T47D (cell line): ENCODE measurements at regions not wholly inside any gene's neighbourhood (a gene's known extent, or its start where the extent isn't known, plus 50 kb on each side); places are given as distances from the start of the nearest gene placed in this dataset.
"Not testable (repeated sequence)": the region's sequence is repeated elsewhere in the genome, so short reads cannot be mapped to it uniquely, and the experiment has no call there.

Experiments used
- DNase-seq, 2 experiments: peaks; one replicate each; pipeline versions ENCODE4 v3.0.0 to v3.0.0-alpha.2; 2011 to 2012; ENCODE audit warnings: low read depth in 1 of 2, low spot score in 1 of 2
- JUND ChIP-seq: IDR thresholded peaks from 2 replicates; pipeline ENCODE4 v1.6.1; 2012; ENCODE audit warnings: low read depth
- in situ Hi-C: cut with HindIII; loops from 2 replicates; pipeline ENCODE4 v1.10.0; 2016; ENCODE audit warnings: low sequenced_read_pairs, low pct_unique_long_range_greater_than_20kb

- in situ Hi-C loops: no loop called here
- TF ChIP-seq JUND: no peak
- no peak for DNase-seq
These were observed 362.3 kb downstream of the NAF1 start for GRCh38 chr4:162804351-162804924.

GRCh38 chr4:162803378-162803777, 363.3 kb downstream of the NAF1 start:
- no peak for DNase-seq

GRCh38 chr4:162797108-162797507, 369.6 kb downstream of the NAF1 start:
- in situ Hi-C loops: no loop called here
- no peak for DNase-seq
- no peak for TF ChIP-seq JUND

More at GRCh38 chr4:162803378-162803777, 363.3 kb downstream of the NAF1 start:
- in situ Hi-C loops: no loop called here
- no peak for TF ChIP-seq JUND

- in situ Hi-C loops: no loop called here
- DNase-seq: no peak
- no peak for TF ChIP-seq JUND
These were observed 373.1 kb downstream of the NAF1 start for GRCh38 chr4:162793571-162793970.

GRCh38 chr4:162793004-162793403, 373.7 kb downstream of the NAF1 start:
- DNase-seq: no peak
- in situ Hi-C loops: no loop called here
- no peak for TF ChIP-seq JUND

- no peak for TF ChIP-seq JUND
- DNase-seq: no peak
- in situ Hi-C loops: no loop called here
These were observed 375.5 kb downstream of the NAF1 start for GRCh38 chr4:162791226-162791625.

GRCh38 chr4:162787120-162787519, 379.6 kb downstream of the NAF1 start:
- no peak for DNase-seq
- in situ Hi-C loops: no loop called here
- no peak for TF ChIP-seq JUND

- no peak for TF ChIP-seq JUND
- no peak for DNase-seq
- in situ Hi-C loops: no loop called here
These were observed 383.7 kb downstream of the NAF1 start for GRCh38 chr4:162782778-162783525.

GRCh38 chr4:162782096-162782777, 384.5 kb downstream of the NAF1 start:
- TF ChIP-seq JUND: no peak
- in situ Hi-C loops: no loop called here
- no peak for DNase-seq

- in situ Hi-C loops: no loop called here
- DNase-seq: no peak
These were observed 395.8 kb downstream of the NAF1 start for GRCh38 chr4:162770761-162771490.

GRCh38 chr4:162767083-162767482, 399.6 kb downstream of the NAF1 start:
- in situ Hi-C loops: no loop called here
- no peak for TF ChIP-seq JUND
- DNase-seq: no peak

More at GRCh38 chr4:162770761-162771490, 395.8 kb downstream of the NAF1 start:
- TF ChIP-seq JUND: no peak

GRCh38 chr4:162761965-162762364, 404.7 kb downstream of the NAF1 start:
- in situ Hi-C loops: no loop called here
- no peak for TF ChIP-seq JUND
- DNase-seq: no peak

GRCh38 chr4:162740228-162740627, 426.5 kb downstream of the NAF1 start:
- DNase-seq, in situ Hi-C loops: not testable (repeated sequence)

- in situ Hi-C loops, DNase-seq: not testable (repeated sequence)
These were observed 427.1 kb downstream of the NAF1 start for GRCh38 chr4:162739596-162739995.
